Effector memory CD8-positive, alpha-beta T cell (primary cell): ENCODE measurements at regions not wholly inside any gene's neighbourhood (a gene's known extent, or its start where the extent isn't known, plus 50 kb on each side); places are given as distances from the start of the nearest gene placed in this dataset.

Source experiments
- ATAC-seq: fragments of 150-1000 bp; cut with Tn5 transposase; replicated peaks from 2 replicates; pipeline ENCODE4 v1.10.0; 2021; ENCODE audit warnings: mild to moderate bottlenecking, moderate library complexity
- DNase-seq, 3 experiments: peaks; one replicate each; pipeline ENCODE4 v3.0.0; 2021
- H3K27ac Mint-ChIP-seq, 2 donors: one replicate each; pipeline ENCODE4 v1.8.0; 2022; ENCODE audit warnings: mild to moderate bottlenecking in 2 of 2, mixed read lengths in 2 of 2, moderate library complexity in 2 of 2
- H3K27me3 Mint-ChIP-seq, 2 donors: one replicate each; pipeline ENCODE4 v1.8.0; 2022; ENCODE audit warnings: mixed read lengths in 2 of 2
- H3K36me3 Mint-ChIP-seq: one replicate; pipeline ENCODE4 v1.8.0; 2022; ENCODE audit warnings: mild to moderate bottlenecking, moderate library complexity, mixed read lengths; ENCODE audit not compliant: insufficient read depth
- H3K4me1 Mint-ChIP-seq, 2 donors: one replicate each; pipeline ENCODE4 v1.8.0; 2022; ENCODE audit warnings: low read depth in 2 of 2, mixed read lengths in 2 of 2
- H3K4me3 Mint-ChIP-seq, 2 donors: one replicate each; pipeline ENCODE4 v1.8.0; 2022; ENCODE audit warnings: mild to moderate bottlenecking in 2 of 2, mixed read lengths in 2 of 2, moderate library complexity in 2 of 2
- H3K9me3 Mint-ChIP-seq, 2 donors: one replicate each; pipeline ENCODE4 v1.8.0; 2022; ENCODE audit warnings: mixed read lengths in 2 of 2

DNA sequence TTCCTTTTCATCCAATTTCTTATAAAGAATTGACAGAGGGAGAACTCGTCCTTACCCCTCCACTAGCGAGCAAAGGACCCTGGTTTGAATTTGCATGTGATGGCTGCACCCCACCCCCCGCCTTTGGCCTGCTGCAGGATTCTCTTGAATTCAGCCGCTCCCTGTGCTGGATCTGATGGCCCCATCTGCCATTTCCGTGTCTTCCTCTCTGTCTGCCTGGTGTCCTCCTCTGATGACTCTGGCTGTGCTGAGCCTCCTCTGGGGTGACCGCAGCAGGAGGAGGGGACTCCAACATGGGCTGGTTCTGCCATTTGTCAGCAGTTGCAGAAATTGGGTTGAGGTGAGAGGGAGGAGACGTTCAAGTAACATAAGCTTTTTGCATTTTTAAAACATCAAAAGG, 188.8 kb downstream of the DLL1 start:
- no peak overlapping the region for H3K27ac Mint-ChIP-seq
- no peak for DNase-seq
- H3K4me1 Mint-ChIP-seq, result peaks cover 0 to 4% of the 10 kb centered on the region in 2 donors
- H3K9me3 Mint-ChIP-seq, result no peaks in the 10 kb centered on the region
- ATAC-seq, result no peak
- no peaks in the 10 kb centered on the region for H3K36me3 Mint-ChIP-seq
- H3K27me3 Mint-ChIP-seq, result peaks cover 5 to 21% of the 10 kb centered on the region in 2 donors
- H3K4me3 Mint-ChIP-seq, result no peak overlapping the region

DNA sequence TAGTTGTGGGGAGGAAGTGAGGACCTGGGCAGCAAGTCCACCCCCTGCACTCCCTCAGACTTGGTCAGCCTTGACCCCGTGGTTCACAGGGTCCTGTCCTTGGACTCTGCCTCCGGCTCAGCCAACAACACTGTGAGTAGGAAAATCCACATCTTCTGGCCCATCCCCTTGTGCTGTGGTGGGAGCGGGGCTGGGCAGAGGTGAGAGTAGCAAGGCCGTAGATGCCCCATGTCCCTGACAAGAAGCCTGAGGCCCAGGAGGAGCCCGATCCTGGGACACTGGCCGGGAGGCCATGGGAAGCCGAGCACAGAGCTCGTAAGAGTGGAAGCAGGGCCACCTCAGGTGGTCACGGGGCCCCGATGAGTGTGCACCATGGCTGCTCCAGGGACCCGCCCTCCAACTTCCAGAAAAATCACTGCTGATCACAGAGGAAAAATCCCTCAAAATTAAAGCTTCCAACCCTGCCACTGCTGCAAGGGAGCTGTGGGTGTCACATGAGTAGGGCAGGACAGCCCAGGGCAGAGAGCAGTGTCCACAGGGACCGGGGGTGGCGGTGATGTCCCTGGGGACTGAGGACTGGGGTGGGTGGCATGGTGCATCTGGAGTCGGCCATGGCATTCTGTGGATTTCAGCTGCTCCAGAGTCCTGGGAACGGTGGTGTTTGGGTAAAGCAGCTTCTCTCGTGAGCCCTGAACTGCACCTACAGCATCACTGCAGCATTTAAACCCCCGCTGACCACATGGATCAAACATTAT, 189.4 kb downstream of the DLL1 start:
- no peak for ATAC-seq
- Mint-ChIP-seq H3K4me1 (peaks cover 0 to 4% of the 10 kb centered on the region in 2 donors), H3K27me3 (peaks cover 4 to 23% of the 10 kb centered on the region in 2 donors), H3K36me3 (no peaks in the 10 kb centered on the region), H3K9me3 (no peaks in the 10 kb centered on the region), H3K27ac (no peak overlapping the region), H3K4me3 (no peak overlapping the region)
- no peak for DNase-seq

DNA sequence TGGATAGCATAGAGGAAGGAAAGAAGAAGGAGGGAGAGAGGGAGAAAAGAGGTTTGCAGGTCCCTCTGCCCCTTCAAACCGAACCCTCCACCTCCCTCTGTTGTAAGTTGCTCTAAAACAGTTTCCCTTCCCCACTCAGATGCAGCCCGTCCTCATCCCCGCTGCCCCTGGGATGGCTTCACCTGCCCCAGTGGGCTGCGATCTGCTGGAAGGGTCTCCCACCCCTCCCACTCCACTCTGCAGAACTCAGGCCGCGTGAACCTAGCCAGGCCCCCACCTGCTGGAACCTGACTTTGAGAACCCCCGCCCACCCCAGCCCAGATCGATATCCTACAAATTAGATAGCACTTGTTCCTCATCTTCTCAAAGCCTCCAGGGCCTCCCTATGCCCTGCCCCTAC, 190.8 kb downstream of the DLL1 start:
- H3K36me3 Mint-ChIP-seq, result no peaks in the 10 kb centered on the region
- no peak for ATAC-seq
- H3K4me3 Mint-ChIP-seq, result no peak overlapping the region
- peaks cover 0 to 4% of the 10 kb centered on the region in 2 donors for H3K4me1 Mint-ChIP-seq
- H3K9me3 Mint-ChIP-seq, result no peaks in the 10 kb centered on the region
- no peak overlapping the region for H3K27ac Mint-ChIP-seq
- H3K27me3 Mint-ChIP-seq, result peaks cover 8 to 37% of the 10 kb centered on the region in 2 donors
- no peak for DNase-seq

DNA sequence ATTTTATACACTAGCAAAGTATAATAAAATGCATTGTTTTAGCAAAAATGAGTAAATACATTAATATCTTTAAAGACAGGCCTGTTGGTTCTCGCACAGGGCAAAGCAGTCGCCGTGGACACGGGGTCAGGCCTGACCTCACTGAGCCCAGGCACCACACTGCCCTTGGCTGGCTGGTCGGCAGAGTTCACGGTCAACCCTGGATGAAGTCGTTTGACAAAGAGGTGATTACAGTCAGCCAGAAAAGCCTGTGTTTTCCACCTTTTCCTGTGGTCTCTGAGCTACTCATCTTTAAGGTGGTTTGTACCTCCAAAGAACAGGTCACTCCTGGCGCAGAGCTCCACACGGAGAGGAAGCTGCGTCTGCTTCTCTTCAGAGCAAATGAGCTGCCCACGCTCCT, 191.5 kb downstream of the DLL1 start:
- H3K27ac Mint-ChIP-seq, result no peak overlapping the region
- ATAC-seq (no peak), DNase-seq (no peak)
- no peaks in the 10 kb centered on the region for H3K36me3 Mint-ChIP-seq
- H3K27me3 Mint-ChIP-seq, result peaks cover 8 to 44% of the 10 kb centered on the region in 2 donors
- no peak overlapping the region for H3K4me3 Mint-ChIP-seq
- H3K4me1 Mint-ChIP-seq, result peaks cover 0 to 4% of the 10 kb centered on the region in 2 donors
- no peaks in the 10 kb centered on the region for H3K9me3 Mint-ChIP-seq

DNA sequence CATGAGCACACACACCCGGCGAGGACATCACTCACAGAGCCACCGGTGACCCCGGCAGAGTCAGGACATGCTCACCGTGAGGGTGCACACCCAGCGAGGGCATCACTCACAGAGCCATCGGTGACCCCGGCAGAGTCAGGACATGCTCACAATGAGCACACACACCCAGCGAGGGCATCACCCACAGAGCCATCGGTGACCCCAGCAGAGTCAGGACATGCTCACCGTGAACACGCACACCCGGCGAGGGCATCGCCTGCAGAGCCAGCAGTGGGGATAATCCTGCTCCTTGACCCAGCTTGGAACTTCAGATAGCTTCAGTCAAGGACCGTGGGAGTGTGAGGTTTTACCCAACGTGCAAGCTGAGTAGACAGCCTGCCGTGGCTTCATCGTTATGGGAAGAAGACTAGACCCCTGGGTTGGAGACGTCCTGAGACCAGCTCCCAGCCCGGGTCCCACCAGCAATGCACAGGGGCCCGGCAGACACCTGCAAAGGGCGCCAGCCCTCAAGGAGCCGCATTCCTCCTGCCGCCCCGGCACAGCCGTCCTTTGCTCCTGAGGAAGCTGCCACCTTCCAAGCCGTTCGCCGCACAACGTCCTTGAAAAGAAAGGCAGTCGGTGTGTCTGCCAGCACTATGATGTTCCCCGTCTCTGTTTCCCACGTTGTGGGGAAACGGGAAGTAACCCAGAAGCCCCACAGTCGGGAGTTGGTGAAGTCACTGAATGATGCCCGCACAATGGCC, 192.3 kb downstream of the DLL1 start:
- Mint-ChIP-seq H3K36me3 (no peaks in the 10 kb centered on the region), H3K4me1 (peaks cover 0 to 4% of the 10 kb centered on the region in 2 donors), H3K27ac (no peak overlapping the region), H3K9me3 (no peaks in the 10 kb centered on the region), H3K4me3 (no peak overlapping the region), H3K27me3 (peaks cover 8 to 47% of the 10 kb centered on the region in 2 donors)
- ATAC-seq (no peak), DNase-seq (no peak)

DNA sequence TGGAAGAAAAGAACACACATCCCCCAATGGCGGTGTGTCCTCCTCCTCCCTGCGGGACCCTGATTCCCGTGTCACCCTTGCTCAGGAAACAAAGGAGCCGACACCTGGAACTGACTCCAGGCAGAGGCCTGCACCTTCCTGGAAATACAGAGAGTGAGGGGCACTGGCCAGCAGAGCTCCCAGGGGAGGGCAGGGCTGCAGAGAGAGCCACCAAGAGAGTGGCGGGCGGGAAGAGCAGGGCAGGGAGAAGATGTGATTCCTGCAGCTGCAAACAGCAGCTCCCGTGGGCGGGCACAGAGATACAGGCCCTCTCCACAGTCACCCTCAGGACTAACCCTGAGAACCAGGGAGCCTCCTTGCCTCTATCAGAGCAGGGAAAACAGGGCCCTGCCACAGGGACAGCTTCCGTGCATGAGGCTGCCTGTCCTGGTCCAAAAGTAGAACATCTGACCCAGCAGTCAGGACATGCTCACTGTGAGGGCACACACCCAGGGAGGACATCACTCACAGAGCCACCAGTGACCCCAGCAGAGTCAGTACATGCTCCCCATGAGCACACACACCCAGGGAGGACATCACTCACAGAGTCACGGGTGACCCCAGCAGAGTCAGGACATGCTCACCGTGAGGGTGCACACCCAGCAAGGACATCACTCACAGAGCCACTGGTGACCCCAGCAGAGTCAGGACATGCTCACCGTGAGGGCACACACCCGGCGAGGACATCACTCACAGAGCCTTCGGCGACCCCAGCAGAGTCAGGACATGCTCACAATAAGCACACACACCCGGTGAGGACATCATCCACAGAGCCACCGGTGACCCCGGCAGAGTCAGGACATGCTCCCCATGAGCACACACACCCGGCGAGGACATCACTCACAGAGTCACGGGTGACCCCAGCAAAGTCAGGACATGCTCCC, 193.1 kb downstream of the DLL1 start:
- Mint-ChIP-seq H3K36me3 (no peaks in the 10 kb centered on the region), H3K4me3 (no peak overlapping the region), H3K9me3 (no peaks in the 10 kb centered on the region), H3K4me1 (no peaks in the 10 kb centered on the region), H3K27me3 (peaks cover 8 to 47% of the 10 kb centered on the region in 2 donors), H3K27ac (peak overlapping the region in 1 of 2 donors; percentile 53)
- DNase-seq, result no peak
- ATAC-seq, result no peak

DNA sequence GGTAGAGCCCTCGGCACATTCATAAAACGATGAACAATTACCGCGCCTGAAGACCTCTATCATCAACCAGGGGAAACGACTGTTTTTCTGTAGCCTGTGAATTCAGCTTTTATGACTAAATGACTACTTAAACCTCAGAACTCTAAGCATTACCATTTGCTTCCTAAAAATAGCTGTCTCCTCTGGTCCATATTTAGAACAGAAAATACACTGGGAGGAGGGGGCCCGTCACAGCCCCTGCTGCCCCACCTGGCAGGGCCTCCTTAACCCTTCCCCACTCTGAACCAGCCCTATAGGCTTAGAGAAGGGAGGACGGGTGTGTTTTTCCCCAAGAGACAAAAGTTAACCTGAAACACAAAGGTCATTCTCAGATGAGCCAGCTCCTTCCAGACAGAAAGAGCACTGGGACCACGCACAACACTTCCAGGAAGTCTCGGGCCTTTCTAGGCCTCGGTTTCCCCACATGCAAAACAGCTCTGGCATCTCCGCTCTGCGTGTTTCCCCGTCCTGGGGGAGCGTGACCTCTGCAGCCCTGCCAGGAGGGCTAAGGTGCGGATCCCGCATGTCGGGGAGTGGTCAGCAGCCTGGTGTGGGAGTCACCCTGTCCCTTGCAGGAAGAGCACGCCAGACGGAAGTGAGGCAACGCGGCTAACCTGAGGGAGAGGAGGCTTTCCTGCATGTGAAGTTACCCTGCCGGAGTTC, 193.9 kb downstream of the DLL1 start:
- DNase-seq (no peak), ATAC-seq (no peak)
- no peaks in the 10 kb centered on the region for H3K9me3 Mint-ChIP-seq
- H3K36me3 Mint-ChIP-seq, result no peaks in the 10 kb centered on the region
- H3K4me1 Mint-ChIP-seq, result no peaks in the 10 kb centered on the region
- peaks cover 8 to 47% of the 10 kb centered on the region in 2 donors for H3K27me3 Mint-ChIP-seq
- no peak overlapping the region for H3K4me3 Mint-ChIP-seq
- no peak overlapping the region for H3K27ac Mint-ChIP-seq

DNA sequence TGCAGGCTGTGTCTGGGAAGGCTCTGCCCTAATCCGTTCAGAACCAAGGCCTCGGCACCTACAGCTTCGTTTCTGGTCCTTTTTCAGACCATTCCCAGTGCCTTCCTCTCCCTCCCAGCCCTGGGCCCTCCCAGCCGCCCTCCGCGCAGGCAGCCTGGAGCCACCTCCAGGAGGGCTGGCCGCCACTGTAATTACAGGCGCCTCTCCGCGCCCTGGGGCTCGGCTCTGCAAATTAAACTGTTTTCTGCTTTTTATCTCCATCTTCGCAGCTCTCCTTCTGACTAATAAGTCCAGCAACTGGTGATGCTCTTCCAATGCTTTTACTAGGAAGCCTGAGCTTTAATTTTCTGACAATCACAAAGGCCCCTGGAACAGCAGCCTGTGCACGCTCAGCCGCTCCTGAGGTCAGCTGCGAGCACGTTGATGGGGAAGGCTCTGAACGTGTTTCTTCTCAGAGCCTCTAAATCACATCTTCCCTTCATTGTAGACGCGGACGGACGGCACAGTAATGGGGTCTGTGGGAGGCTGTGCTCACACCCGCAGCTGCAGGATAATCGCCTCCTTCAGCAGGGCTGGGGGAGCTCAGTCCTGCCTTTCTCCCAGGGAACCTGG, 194.6 kb downstream of the DLL1 start:
- H3K27me3 Mint-ChIP-seq, result peaks cover 8 to 47% of the 10 kb centered on the region in 2 donors
- no peak overlapping the region for H3K4me3 Mint-ChIP-seq
- DNase-seq (no peak), ATAC-seq (no peak)
- no peaks in the 10 kb centered on the region for H3K36me3 Mint-ChIP-seq
- no peaks in the 10 kb centered on the region for H3K9me3 Mint-ChIP-seq
- no peak overlapping the region for H3K27ac Mint-ChIP-seq
- H3K4me1 Mint-ChIP-seq, result no peaks in the 10 kb centered on the region

DNA sequence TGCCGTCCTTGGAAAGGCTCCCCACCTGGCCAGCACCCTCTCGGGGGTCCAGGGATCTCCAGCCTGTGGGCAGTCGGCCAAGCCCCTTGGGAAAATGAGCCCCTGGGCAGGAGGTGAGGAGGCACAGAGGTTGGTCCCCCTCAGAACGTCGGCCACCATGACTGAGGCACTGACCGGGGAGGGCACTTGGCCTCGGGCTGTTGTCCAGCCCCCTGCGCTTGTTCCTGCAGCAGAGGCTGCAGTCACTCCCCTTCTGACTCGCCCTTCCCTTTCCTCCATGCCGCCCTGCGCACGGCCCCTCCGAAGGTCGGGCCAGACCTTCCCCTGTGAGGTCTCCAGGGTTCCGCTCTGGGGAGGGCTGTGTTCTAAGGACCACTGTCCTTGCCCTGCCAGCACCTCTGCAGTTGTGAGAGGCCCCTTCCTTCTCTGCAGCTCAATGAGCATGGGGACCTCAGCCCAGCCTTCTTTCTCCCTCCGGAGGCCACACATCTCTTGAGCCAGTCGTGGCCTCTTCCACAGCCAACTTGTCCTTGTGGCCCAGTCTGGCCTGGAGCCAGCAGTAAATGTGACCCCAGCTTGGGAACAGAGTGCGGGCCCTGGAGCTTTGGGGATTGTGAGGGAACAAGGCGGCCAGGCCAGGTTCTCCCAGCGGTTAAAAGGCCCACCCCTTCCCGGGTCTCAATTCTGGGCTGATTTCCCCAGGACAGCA, 195.5 kb downstream of the DLL1 start:
- H3K27me3 Mint-ChIP-seq, result peaks cover 8 to 42% of the 10 kb centered on the region in 2 donors
- H3K4me1 Mint-ChIP-seq, result peaks cover 3% of the 10 kb centered on the region in 2 donors
- no peak for ATAC-seq
- H3K27ac Mint-ChIP-seq, result no peak overlapping the region
- H3K36me3 Mint-ChIP-seq, result peaks cover 5% of the 10 kb centered on the region
- DNase-seq, result no peak
- no peaks in the 10 kb centered on the region for H3K9me3 Mint-ChIP-seq
- H3K4me3 Mint-ChIP-seq, result no peak overlapping the region

DNA sequence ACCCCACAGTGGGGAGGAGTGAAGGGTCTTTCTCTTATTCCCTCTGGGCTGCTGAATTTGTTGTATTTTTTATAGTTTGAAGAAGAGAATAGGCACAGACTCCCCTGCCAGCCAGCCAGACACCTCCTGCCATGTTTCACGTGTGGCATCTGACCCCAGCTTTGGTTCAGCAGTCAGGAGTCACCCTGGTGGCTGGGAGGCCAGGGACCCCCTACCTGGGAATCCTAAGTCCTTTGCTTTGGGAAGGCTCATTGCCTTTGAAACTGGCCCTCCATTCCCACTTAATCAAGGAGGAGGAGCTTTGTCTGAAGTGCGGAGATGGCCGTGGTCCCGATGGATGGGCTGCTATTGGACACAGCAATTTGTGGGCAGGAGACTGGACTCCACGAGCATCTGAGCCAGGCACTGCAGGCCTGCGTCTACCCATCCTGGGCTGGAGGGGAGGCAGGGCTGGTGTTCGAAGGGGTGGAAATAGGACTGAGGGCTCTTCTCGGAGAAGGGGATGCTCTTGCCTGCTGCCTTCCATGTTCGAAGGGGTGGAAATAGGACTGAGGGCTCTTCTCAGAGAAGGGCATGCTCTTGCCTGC, 196.1 kb downstream of the DLL1 start:
- Mint-ChIP-seq H3K9me3 (no peaks in the 10 kb centered on the region), H3K4me1 (peaks cover 10% of the 10 kb centered on the region in 2 donors), H3K27me3 (peaks cover 8 to 42% of the 10 kb centered on the region in 2 donors), H3K36me3 (peaks cover 7% of the 10 kb centered on the region), H3K4me3 (no peak overlapping the region), H3K27ac (no peak overlapping the region)
- no peak for ATAC-seq
- no peak for DNase-seq

DNA sequence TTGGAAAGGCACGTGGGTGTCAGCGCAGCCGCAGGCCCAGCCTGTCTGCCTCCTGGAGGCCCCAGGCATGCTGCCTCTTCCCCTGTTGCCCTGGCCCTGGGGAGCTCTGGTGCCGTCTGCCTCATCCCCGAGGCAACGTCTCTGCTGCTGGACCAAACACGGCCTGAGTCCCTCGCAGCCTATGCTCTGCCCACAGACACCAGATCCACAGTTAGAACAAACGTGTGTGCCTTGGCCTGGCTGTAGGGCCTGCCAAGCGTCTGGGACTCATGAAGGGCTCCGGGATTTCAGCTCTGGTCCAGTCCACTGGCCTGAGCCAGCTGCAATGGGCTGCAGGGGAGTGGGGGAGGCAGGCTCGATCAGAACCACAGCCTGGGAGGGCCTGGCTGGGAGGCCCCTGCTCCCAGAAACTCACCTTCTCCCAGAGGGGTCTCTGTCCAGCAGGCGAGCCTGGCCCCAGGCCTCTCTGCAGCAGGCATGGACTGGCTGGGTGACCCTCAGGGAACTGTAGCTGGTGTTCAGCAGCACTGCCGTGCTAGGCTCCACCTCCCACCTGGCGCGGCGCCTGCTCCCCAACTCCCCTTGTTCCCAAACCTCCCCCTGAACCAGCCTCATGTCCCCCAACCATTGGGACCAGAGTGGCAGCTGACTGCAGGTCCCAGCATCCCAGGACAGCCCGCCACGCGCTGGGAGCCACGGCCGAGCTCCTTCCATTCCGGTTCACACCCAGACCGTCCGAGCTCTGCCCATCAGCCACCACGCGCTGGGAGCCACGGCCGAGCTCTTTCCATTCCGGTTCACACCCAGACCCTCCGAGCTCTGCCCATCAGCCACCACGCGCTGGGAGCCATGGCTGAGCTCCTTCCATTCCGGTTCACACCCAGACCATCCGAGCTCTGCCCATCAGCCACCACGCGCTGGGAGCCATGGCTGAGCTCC, 197.0 kb downstream of the DLL1 start:
- no peak overlapping the region for H3K27ac Mint-ChIP-seq
- no peak overlapping the region for H3K4me3 Mint-ChIP-seq
- peaks cover 17 to 18% of the 10 kb centered on the region in 2 donors for H3K4me1 Mint-ChIP-seq
- DNase-seq, result no peak
- ATAC-seq, result no peak
- H3K9me3 Mint-ChIP-seq, result no peaks in the 10 kb centered on the region
- peaks cover 10% of the 10 kb centered on the region for H3K36me3 Mint-ChIP-seq
- H3K27me3 Mint-ChIP-seq, result peaks cover 8 to 42% of the 10 kb centered on the region in 2 donors
